Peyer's patch (tissue), 4 donors: ENCODE measurements at regions not wholly inside any gene's neighbourhood (a gene's known extent, or its start where the extent isn't known, plus 50 kb on each side); places are given as distances from the start of the nearest gene placed in this dataset.

Experiments used
- DNase-seq, 3 donors: peaks; one replicate each; pipeline ENCODE4 v3.0.0-alpha.2; 2017 to 2019
- H3K27ac ChIP-seq, 4 donors: fragments of 200-600 bp; sonication (generic); one replicate each; pipeline ENCODE4 v1.5.1; 2016 to 2019
- H3K27me3 ChIP-seq, 2 donors: fragments of 200-600 bp; sonication (generic); one replicate each; pipeline ENCODE4 v1.5.1; 2019
- H3K36me3 ChIP-seq, 3 donors: fragments of 200-600 bp; sonication (generic); one replicate each; pipeline ENCODE4 v1.5.1; 2016 to 2019
- H3K4me1 ChIP-seq, 4 donors: fragments of 200-600 bp; sonication (generic); one replicate each; pipeline ENCODE4 v1.5.1; 2016 to 2019
- H3K4me3 ChIP-seq, 4 donors: fragments of 200-600 bp; sonication (generic); 1 replicate in 3 of 4; 2 replicates in 1 of 4; pipeline ENCODE4 v1.5.1; 2016 to 2019; ENCODE audit warnings: mild to moderate bottlenecking in 1 of 4
- H3K9me3 ChIP-seq, 4 donors: fragments of 200-600 bp; sonication (generic); one replicate each; pipeline ENCODE4 v1.5.1; 2016 to 2019; ENCODE audit warnings: mild to moderate bottlenecking in 1 of 4
- POLR2A ChIP-seq, 2 donors: fragments of 450-650 bp; IDR thresholded peaks; one replicate each; pipeline ENCODE4 v1.5.1; 2017; ENCODE audit warnings: antibody characterized with exemption in 2 of 2, mild to moderate bottlenecking in 2 of 2, moderate library complexity in 2 of 2
- TF ChIP-seq, protein P1 (sequence below), 6 experiments: fragments of 450-650 bp in 4 of 6; fragments of 200-600 bp in 2 of 6; sonication (generic) in 1 of 6; IDR thresholded peaks; one replicate each; pipeline ENCODE4 v1.5.1; 2017 to 2019; ENCODE audit warnings: antibody characterized with exemption in 6 of 6, mild to moderate bottlenecking in 3 of 6, moderate library complexity in 1 of 6

GRCh38 chr14:38505221-38505972 lies 249.5 kb upstream of the CLEC14A start:
- Histone ChIP-seq H3K9me3 (no peaks in the 10 kb centered on the region), H3K27ac (no peak overlapping the region), H3K27me3 (no peaks in the 10 kb centered on the region), H3K4me1 (no peaks in the 10 kb centered on the region), H3K4me3 (no peak overlapping the region), H3K36me3 (no peaks in the 10 kb centered on the region)
- TF ChIP-seq POLR2A (IDR thresholded peaks at IDR 0.05): no peak
- TF ChIP-seq, protein P1, sequence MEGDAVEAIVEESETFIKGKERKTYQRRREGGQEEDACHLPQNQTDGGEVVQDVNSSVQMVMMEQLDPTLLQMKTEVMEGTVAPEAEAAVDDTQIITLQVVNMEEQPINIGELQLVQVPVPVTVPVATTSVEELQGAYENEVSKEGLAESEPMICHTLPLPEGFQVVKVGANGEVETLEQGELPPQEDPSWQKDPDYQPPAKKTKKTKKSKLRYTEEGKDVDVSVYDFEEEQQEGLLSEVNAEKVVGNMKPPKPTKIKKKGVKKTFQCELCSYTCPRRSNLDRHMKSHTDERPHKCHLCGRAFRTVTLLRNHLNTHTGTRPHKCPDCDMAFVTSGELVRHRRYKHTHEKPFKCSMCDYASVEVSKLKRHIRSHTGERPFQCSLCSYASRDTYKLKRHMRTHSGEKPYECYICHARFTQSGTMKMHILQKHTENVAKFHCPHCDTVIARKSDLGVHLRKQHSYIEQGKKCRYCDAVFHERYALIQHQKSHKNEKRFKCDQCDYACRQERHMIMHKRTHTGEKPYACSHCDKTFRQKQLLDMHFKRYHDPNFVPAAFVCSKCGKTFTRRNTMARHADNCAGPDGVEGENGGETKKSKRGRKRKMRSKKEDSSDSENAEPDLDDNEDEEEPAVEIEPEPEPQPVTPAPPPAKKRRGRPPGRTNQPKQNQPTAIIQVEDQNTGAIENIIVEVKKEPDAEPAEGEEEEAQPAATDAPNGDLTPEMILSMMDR (IDR thresholded peaks at IDR 0.05): no peak
- no peak for DNase-seq

GRCh38 chr14:38504175-38504574 lies 248.3 kb upstream of the CLEC14A start:
- Histone ChIP-seq H3K9me3 (no peaks in the 10 kb centered on the region), H3K27ac (no peak overlapping the region), H3K4me3 (no peak overlapping the region), H3K4me1 (no peaks in the 10 kb centered on the region), H3K36me3 (no peaks in the 10 kb centered on the region), H3K27me3 (no peaks in the 10 kb centered on the region)
- TF ChIP-seq POLR2A (IDR thresholded peaks at IDR 0.05): no peak
- TF ChIP-seq, protein P1 (IDR thresholded peaks at IDR 0.05): no peak
- no peak for DNase-seq

GRCh38 chr14:38502239-38502638 lies 246.3 kb upstream of the CLEC14A start:
- Histone ChIP-seq H3K36me3 (no peaks in the 10 kb centered on the region), H3K9me3 (no peaks in the 10 kb centered on the region), H3K4me1 (no peaks in the 10 kb centered on the region), H3K27me3 (no peaks in the 10 kb centered on the region), H3K27ac (no peak overlapping the region), H3K4me3 (no peak overlapping the region)
- DNase-seq: no peak
- TF ChIP-seq, protein P1 (IDR thresholded peaks at IDR 0.05): no peak
- TF ChIP-seq POLR2A (IDR thresholded peaks at IDR 0.05): no peak

DNA sequence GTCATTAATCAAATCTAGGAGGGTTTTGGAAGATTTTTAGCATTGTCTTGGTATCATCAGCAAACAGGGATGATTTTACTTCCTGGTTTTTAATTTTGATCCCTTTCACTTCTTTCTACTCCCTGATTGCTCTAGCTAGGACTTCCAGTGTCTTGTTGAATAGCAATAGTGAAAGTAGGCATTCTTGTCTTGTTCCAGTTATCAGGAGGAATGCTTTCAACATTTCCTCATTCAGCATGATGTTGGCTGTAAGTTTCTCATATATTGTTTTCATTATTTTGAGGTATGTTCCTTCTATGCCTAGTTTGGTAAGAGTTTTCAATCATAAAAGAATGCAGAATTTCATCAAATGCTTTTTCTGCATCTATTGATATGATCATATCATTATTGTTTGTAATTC lies 244.2 kb upstream of the CLEC14A start:
- TF ChIP-seq, protein P1 (IDR thresholded peaks at IDR 0.05): no peak
- no peak for TF ChIP-seq POLR2A (IDR thresholded peaks at IDR 0.05)
- Histone ChIP-seq H3K4me1 (no peaks in the 10 kb centered on the region), H3K27ac (no peak overlapping the region), H3K27me3 (no peaks in the 10 kb centered on the region), H3K9me3 (no peaks in the 10 kb centered on the region), H3K36me3 (no peaks in the 10 kb centered on the region), H3K4me3 (no peak overlapping the region)
- no peak for DNase-seq

- Histone ChIP-seq H3K4me3 (no peak overlapping the region), H3K4me1 (no peaks in the 10 kb centered on the region), H3K27me3 (no peaks in the 10 kb centered on the region), H3K27ac (no peak overlapping the region), H3K36me3 (no peaks in the 10 kb centered on the region), H3K9me3 (no peaks in the 10 kb centered on the region)
- TF ChIP-seq, protein P1 (IDR thresholded peaks at IDR 0.05): no peak
- TF ChIP-seq POLR2A (IDR thresholded peaks at IDR 0.05): no peak
- no peak for DNase-seq
Observed at GRCh38 chr14:38496092-38496491, 240.2 kb upstream of the CLEC14A start.
